ENCODE measurements at regions not wholly inside any gene's neighbourhood (a gene's known extent, or its start where the extent isn't known, plus 50 kb on each side); places are given as distances from the start of the nearest gene placed in this dataset.
"Not testable (repeated sequence)": the region's sequence is repeated elsewhere in the genome, so short reads cannot be mapped to it uniquely, and the experiment has no call there.

- DNase-seq (ENCODE audit: low spot score) (no peak), ATAC-seq (ENCODE audit: low FRiP score) (no peak)
- no peak for TF ChIP-seq CTCF (IDR thresholded peaks at IDR 0.05)
Measured at GRCh38 chr6:85135376-85136094, 314.3 kb upstream of the NT5E start.

- no peak for TF ChIP-seq CTCF (IDR thresholded peaks at IDR 0.05)
- DNase-seq (ENCODE audit: low spot score): no peak
- no peak for ATAC-seq (ENCODE audit: low FRiP score)
Measured at GRCh38 chr6:85134172-85134571, 315.7 kb upstream of the NT5E start.

- no peak for TF ChIP-seq CTCF (IDR thresholded peaks at IDR 0.05)
- no peak for DNase-seq (ENCODE audit: low spot score)
- ATAC-seq (ENCODE audit: low FRiP score): no peak
Measured at GRCh38 chr6:85132091-85132490, 317.8 kb upstream of the NT5E start.

GRCh38 chr6:85130743-85131142 lies 319.1 kb upstream of the NT5E start:
- TF ChIP-seq CTCF (IDR thresholded peaks at IDR 0.05): no peak
- DNase-seq (ENCODE audit: low spot score) (no peak), ATAC-seq (ENCODE audit: low FRiP score) (no peak)

GRCh38 chr6:85129881-85130280 lies 320.0 kb upstream of the NT5E start:
- TF ChIP-seq CTCF (IDR thresholded peaks at IDR 0.05): no peak
- no peak for ATAC-seq (ENCODE audit: low FRiP score)
- DNase-seq (ENCODE audit: low spot score): no peak

GRCh38 chr6:85128781-85129180 lies 321.1 kb upstream of the NT5E start:
- no peak for TF ChIP-seq CTCF (IDR thresholded peaks at IDR 0.05)
- ATAC-seq (ENCODE audit: low FRiP score) (no peak), DNase-seq (ENCODE audit: low spot score) (no peak)

GRCh38 chr6:85128256-85128655 lies 321.6 kb upstream of the NT5E start:
- not testable (repeated sequence) for DNase-seq (ENCODE audit: low spot score); ATAC-seq (ENCODE audit: low FRiP score)
